Choroid plexus epithelial cell (primary cell): ENCODE measurements at regions not wholly inside any gene's neighbourhood (a gene's known extent, or its start where the extent isn't known, plus 50 kb on each side); places are given as distances from the start of the nearest gene placed in this dataset.

Experiments
- DNase-seq: peaks from one replicate; pipeline ENCODE4 v3.0.0-alpha.2; 2010; ENCODE audit warnings: low read depth
- H3K4me3 ChIP-seq: 2 replicates; pipeline ENCODE4 v1.5.1; 2011; ENCODE audit warnings: low read depth, mild to moderate bottlenecking, control low read depth, low read length, moderate library complexity
- TF ChIP-seq, protein P1 (sequence below): conservative IDR thresholded peaks from 2 replicates; pipeline ENCODE4 v1.5.1; 2011; ENCODE audit warnings: low read depth, mild to moderate bottlenecking, control low read depth, inconsistent platforms, low read length, moderate library complexity

DNA sequence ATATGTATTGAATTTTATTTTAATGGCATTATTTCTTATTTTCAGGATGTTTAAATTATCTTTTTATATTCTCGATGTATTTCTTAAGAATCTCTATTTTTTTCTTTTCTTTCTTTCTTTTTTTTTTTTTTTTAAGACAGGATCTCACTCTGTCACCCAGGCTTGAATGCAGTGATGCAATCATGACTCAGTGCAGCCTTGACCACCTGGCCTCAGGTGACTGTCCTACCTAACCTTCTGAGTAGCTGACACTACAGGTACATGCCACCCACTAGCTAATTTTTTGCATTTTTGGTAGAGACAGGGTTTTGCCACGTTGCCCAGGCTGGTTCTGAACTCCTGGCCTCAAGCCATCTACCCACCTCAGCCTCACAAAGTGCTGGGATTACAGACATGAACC is 143.8 kb upstream of the LAMA2 start:
- no peak for DNase-seq
- H3K4me3 ChIP-seq, result no peak overlapping the region
- TF ChIP-seq, protein P1, sequence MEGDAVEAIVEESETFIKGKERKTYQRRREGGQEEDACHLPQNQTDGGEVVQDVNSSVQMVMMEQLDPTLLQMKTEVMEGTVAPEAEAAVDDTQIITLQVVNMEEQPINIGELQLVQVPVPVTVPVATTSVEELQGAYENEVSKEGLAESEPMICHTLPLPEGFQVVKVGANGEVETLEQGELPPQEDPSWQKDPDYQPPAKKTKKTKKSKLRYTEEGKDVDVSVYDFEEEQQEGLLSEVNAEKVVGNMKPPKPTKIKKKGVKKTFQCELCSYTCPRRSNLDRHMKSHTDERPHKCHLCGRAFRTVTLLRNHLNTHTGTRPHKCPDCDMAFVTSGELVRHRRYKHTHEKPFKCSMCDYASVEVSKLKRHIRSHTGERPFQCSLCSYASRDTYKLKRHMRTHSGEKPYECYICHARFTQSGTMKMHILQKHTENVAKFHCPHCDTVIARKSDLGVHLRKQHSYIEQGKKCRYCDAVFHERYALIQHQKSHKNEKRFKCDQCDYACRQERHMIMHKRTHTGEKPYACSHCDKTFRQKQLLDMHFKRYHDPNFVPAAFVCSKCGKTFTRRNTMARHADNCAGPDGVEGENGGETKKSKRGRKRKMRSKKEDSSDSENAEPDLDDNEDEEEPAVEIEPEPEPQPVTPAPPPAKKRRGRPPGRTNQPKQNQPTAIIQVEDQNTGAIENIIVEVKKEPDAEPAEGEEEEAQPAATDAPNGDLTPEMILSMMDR, result no peak

DNA sequence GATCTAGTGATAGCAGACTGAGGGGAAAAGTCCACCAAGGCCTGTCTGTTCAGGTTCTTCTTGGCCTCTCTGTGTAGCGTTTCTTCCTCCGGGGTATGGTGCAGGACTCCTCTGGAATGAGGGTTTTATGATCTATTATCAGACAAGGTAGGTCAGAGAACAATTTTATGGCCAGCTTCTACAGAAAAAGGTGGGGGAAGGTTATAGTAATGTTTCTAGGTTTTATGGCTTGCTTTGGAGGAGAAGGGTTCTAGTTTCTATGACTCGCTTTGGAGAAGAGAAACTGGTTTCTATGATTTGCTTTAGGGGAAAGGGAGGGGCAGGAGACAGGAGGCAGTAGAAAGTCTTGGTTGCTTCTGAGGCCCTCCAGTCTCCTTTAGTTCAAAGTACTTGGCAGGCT is 144.8 kb upstream of the LAMA2 start:
- TF ChIP-seq, protein P1, result no peak
- DNase-seq, result no peak
- H3K4me3 ChIP-seq, result no peak overlapping the region

DNA sequence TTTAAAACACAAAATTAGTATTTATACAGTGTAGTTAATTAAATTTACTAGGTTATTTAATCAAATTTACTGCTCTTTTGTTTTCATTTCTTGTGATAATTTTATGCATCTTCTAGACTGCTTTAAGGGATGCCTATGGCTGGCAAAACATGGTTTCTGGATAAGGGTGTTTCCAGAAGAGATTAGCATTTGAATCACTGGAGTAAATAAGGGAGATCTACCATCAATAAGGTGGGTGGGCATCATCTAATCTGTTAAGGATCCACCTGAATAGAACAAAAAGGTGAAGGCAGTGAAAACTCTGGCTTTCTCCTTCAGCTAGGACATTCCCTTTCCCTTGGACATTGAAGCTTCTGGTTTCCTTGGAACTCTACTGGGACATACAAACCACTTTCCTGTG is 146.2 kb upstream of the LAMA2 start:
- no peak for DNase-seq
- TF ChIP-seq, protein P1, result no peak
- H3K4me3 ChIP-seq, result no peak overlapping the region

DNA sequence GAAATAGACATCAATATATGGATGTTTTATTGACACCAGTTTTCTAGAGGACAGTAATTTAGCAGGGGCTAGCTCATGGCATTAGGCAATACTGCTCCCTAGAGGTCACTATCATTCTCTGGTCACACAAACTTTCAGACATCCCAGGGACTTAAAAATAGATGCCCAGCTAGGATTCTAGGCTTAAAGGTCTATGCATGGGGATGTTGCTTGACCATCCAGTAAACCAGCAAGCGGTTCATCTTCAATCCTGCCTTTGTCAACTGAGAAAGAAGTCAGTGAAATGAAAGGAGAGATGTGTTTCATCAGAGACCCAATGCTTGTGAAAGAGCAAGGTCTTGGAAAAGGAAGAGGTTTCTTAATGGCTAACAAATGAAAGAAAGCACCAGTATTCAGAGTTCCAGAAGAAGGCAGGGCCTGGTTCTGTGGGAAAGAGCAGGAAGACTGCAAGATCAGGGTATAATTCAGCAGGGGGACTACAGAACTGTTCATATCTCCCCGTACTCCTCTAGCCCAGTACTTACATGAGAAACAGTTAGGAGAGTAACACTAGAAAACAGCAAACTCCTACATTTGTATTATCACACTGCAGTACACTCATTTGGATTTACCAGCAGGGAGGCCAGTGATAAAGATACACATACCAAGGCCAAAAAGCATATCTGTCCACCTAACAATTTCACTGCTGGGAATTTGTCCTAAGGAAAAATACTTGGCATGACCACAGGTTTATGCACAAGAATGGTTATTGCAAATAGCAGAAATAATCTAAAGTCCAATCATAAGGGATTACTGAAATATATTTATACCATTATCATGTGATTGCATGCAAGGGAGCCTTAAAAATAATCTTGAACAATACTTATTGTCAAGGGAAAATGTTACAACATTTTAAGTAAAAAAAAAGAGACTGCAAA is 151.4 kb upstream of the LAMA2 start:
- no peak overlapping the region for H3K4me3 ChIP-seq
- TF ChIP-seq, protein P1, result peak; percentile 75
- peak; percentile 77 for DNase-seq

DNA sequence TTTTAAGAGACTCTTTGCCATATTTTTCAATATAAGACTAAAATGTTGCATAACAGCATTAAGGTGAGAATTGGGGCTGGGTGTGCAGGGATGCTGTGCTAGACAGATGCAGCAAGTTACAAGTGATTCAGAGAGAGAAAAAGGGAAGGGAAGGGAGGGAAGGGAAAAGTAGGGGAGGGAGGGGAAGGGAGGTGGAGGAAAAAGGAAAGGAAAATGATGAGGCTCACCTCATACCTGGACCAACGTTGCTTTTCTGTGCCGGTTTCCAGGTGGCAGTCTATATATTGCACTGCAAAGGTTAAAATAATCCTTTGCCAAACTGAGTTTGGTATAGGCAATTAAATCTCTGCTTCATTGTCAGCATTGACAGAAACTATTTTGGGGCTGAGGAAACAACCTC is 155.4 kb upstream of the LAMA2 start:
- DNase-seq, result no peak
- TF ChIP-seq, protein P1, result no peak
- no peak overlapping the region for H3K4me3 ChIP-seq

DNA sequence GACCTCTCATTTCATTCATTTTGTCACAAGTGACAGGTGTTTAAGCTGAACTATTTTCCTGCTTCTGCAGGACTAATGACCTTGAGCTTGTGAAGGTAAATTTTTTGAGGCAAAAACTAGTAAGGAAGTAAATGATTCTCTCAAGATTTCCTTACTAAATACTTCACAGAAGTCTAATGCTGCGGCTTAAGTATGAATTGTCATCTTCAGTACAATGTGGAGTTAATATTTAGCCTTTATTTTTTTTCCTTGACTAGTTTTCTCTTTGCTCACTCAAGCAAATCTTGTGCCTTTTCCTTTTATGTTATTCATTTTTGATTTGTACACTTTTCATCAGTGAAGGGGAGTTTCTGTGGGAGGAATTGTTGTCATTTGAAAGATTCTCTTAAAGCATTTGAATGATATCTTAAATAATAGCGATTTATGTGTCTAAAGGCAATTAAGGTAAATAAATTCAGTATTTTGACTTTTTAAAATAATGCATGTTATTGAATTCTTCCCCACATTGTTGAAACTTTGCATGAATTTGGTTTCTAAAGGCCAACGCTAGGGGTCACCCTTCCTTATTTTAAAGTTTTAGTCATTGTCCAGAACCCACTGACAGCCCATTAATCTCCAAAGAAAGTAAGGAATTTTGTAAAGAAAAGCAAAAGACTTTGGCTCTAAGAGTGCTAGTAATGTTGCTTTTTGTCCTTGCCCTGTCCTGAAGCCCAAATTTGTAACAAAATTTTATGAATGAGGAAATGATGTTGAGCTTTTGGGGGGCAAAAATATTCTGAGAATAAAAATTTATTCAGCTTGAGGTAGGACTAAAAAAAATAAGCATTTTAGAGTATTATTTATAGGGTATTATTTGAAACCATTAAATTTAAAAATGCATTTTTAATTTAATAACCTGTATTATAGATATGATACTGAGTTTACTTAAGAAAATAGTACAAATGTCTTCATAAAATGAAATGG is 157.4 kb upstream of the LAMA2 start:
- TF ChIP-seq, protein P1, result peak; percentile 69
- DNase-seq, result peak; percentile 69

More for the DNA sequence above, 157.4 kb upstream of the LAMA2 start:
- H3K4me3 ChIP-seq, result no peak overlapping the region
